ENCODE measurements at regions not wholly inside any gene's neighbourhood (a gene's known extent, or its start where the extent isn't known, plus 50 kb on each side); places are given as distances from the start of the nearest gene placed in this dataset.

DNA sequence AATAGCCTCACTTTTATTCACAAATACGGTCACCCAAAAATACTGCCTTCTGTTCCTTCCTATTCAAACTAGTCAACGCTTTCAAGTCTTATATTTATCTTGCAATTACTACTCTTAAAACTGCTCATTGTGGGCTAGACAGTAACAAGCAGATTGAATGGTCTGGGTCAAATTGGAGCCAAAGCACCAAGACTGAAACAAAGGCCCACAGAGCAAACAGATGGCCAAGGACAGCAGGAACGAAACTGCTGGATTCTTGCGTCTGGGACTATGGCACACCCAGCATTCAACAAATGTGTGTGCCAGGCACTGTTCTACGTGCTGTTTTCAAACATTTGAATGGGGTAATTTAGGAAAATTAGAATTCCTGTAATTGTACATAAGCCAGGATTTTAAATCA, 250.1 kb upstream of the PSMD7 start:
- Histone ChIP-seq H3K36me3 (no peaks in the 10 kb centered on the region), H3K9me3 (replicated peaks) (no peaks in the 10 kb centered on the region), H3K27ac (no peak overlapping the region), H3K27me3 (no peaks in the 10 kb centered on the region), H3K4me3 (no peak overlapping the region), H3K4me1 (no peaks in the 10 kb centered on the region)
- no peak for DNase-seq

DNA sequence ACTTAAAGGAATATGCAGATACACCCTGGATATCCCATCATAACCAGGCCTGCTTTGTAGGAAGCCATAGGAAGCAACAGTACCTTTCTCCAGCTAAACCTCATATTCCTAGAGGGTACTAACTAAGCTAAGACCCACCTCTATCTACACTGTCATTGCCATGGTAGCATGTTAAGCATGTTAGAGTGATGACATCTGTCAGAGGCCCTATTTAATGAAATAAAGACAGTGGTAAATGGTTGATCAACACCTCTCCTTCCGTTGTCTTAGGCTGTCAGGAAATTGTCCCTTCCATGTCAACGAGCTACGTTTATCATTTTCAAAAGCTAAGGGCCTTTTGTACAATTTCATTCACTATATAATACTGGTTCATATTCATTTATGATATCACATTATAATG, 251.1 kb upstream of the PSMD7 start:
- no peak for DNase-seq
- no peak overlapping the region for H3K4me3 ChIP-seq
- H3K36me3 ChIP-seq, result no peaks in the 10 kb centered on the region
- no peak overlapping the region for H3K27ac ChIP-seq
- H3K9me3 ChIP-seq (replicated peaks), result no peaks in the 10 kb centered on the region
- H3K4me1 ChIP-seq, result no peaks in the 10 kb centered on the region
- H3K27me3 ChIP-seq, result no peaks in the 10 kb centered on the region

DNA sequence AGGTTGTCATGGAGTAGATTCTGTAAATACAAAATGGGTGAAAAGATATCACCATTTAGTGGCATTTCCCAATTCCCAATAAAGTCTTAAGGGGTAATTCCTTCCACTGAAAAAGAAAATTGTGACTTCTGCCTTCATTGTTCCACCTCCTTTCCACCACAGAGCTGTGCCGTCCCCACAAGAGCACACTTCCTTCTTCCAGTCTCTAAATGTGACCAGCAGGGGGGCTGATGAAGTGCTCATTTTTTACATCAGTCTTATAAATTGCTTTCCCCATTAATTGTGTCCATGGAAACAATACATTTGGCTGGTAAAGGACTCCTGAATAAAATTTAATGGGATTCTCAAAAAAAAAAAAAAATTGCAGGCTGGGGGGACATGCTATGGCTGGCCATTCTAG, 260.8 kb upstream of the PSMD7 start:
- Histone ChIP-seq H3K27ac (no peak overlapping the region), H3K27me3 (no peaks in the 10 kb centered on the region), H3K36me3 (no peaks in the 10 kb centered on the region), H3K9me3 (replicated peaks) (no peaks in the 10 kb centered on the region), H3K4me3 (no peak overlapping the region), H3K4me1 (no peaks in the 10 kb centered on the region)
- DNase-seq, result peak; percentile 3 to 12

DNA sequence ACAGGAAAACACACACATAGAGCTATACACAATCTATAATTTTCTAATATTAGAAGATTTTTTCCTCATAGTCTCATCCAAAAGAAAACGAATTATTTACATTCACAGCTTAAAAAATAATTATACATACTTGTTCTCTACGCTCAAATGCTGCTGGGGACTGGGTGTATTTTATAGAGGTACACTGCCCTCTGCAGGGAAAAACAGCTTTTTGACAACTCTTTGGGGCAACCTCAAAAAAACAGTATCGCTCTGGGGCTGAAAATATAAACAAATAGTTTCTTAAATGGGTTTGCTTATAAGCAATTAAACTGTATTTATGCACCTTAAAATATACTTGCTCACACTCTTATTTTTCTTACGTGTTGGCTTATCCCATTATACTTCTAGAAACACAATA, 261.8 kb upstream of the PSMD7 start:
- peak; percentile 2 to 22 for DNase-seq
- Histone ChIP-seq H3K4me3 (no peak overlapping the region), H3K36me3 (no peaks in the 10 kb centered on the region), H3K27me3 (no peaks in the 10 kb centered on the region), H3K27ac (no peak overlapping the region), H3K4me1 (no peaks in the 10 kb centered on the region), H3K9me3 (replicated peaks) (no peaks in the 10 kb centered on the region)

DNA sequence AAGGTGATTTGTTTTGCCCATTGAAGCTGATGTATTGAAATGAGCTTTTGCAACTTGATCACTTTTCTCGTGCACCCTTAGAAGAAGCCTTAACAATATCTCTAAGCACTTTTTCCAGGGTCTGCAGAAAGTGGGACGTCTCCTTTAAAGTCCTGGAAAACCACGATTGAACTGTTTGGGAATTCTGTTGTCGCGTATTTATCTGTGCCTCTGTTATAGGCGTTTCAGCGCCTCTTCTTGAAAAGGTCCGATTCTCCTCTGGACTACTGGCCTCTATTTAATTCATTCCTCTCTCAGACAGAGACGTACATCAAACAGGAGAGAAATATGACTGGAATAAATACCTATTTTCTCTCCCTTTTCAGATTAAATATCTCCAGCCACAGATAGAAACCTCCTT, 262.4 kb upstream of the PSMD7 start:
- H3K4me1 ChIP-seq, result no peaks in the 10 kb centered on the region
- H3K27me3 ChIP-seq, result no peaks in the 10 kb centered on the region
- no peak overlapping the region for H3K4me3 ChIP-seq
- DNase-seq, result no peak
- H3K36me3 ChIP-seq, result no peaks in the 10 kb centered on the region
- no peaks in the 10 kb centered on the region for H3K9me3 ChIP-seq (replicated peaks)
- H3K27ac ChIP-seq, result no peak overlapping the region

DNA sequence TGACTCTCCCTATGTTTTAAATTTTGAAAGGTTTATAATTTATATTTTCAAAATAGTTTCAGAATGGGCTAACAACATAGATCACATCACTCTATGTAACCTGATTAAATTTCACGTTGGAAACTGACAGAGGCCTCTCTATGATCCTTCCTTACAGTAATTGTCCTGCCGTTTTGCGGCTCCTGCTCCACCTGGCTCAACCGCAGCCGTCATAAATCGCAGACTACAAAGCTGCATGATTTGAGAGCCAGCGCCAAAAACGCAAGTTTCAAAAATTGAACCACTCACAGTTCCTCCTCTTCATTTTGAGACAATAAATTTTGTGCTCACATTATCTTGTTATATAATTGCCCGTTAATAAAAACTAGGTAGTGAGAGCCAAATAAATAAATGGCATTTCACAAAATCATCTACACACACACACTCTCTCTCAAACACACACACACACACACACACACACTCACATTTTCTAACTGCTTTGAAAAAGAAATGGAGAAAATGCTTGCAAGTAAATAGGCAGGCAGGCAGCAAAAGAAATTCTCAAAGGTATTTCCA, 263.1 kb upstream of the PSMD7 start:
- peak in 1 of 2 experiments; percentile 1 for DNase-seq
- H3K36me3 ChIP-seq, result no peaks in the 10 kb centered on the region
- no peaks in the 10 kb centered on the region for H3K9me3 ChIP-seq (replicated peaks)
- no peaks in the 10 kb centered on the region for H3K4me1 ChIP-seq
- no peak overlapping the region for H3K27ac ChIP-seq
- no peak overlapping the region for H3K4me3 ChIP-seq
- H3K27me3 ChIP-seq, result no peaks in the 10 kb centered on the region

DNA sequence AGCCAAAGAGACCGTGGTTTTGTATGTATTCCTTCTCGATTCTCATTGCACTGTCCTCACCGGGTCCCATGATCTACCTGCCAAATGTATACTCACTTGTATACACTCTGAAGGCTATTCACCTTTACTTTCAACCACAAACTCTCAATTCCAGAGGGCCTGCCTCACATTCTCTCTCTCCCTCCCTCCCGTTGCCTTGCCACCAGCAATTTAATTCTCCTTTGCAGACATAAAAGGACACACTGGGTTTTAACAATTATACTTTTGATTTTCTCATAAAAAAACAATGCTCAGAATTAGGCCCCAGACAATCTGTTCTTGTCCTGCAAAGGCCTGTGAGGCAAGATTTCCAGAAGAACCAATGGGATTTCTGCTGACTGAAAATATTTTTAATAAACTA, 265.1 kb upstream of the PSMD7 start:
- H3K27me3 ChIP-seq, result no peaks in the 10 kb centered on the region
- no peaks in the 10 kb centered on the region for H3K9me3 ChIP-seq (replicated peaks)
- no peak for DNase-seq
- no peaks in the 10 kb centered on the region for H3K4me1 ChIP-seq
- H3K27ac ChIP-seq, result no peak overlapping the region
- no peak overlapping the region for H3K4me3 ChIP-seq
- no peaks in the 10 kb centered on the region for H3K36me3 ChIP-seq

DNA sequence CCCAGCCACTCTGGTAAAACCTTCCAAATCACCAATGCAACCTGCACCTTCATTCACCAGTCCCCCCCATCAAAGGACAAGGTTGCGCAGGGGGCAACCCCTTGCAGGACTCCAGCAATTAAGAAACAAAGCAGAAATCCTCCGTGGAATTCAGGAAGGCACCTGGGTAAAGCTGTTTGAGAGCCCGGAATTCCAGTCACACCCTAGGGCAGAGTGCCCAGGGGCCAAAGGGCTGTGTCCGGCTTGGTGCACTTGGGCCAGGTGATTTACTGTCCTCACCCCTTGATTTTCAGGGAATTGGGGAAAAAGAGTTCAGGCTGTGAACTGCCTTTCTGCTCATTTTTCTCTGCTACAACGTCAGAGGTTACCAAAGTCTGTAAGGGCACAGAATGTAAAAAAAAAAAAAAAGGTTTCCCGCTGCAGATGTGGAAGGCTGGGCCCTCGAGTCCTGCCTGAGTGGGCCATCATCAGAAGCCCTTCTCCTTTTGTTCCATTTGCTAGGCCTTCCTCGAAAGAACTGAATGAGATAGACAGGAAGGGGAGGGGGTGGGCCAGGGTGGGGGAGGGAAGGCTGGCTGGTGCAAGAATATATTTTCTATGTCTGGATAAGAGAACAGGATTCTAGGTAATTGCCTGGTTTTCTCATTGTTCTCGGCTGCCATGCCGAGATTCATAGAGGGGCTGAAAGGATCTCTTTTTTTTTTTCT, 266.5 kb upstream of the PSMD7 start:
- Histone ChIP-seq H3K27ac (no peak overlapping the region), H3K9me3 (replicated peaks) (no peaks in the 10 kb centered on the region)

DNA sequence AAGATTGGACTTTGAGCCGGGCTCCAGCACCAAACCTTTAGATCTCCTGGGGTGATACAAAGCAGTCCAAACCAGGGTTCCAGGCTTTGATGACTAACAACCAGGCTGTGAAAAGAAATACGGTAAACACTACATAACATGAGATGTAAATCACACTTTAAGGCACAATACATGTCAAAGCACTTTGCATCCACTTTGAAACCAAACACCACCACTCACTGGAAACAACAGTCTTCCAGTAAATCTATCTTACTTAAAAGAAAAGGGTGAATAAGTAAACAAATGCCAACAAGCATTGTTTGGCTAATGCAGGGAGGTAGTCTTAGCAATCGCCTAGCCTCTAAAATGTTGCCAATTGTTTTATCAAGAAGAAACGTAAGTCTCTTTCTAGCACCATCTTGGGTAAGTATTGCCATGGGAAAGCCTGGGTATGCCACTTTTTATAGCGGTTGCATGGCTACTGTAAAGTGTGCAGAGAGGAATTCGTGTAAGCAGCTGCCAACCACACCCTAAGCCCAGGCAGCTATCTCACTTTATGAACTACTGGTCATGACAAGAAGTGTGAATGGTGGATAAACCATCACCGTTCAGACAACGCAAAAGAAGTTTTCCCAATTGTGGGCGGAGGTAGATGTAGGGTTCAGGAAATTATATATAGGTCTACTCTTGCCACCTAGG, 267.4 kb upstream of the PSMD7 start:
- no peaks in the 10 kb centered on the region for H3K9me3 ChIP-seq (replicated peaks)
- H3K27ac ChIP-seq, result no peak overlapping the region
- DNase-seq, result no peak
- H3K27me3 ChIP-seq, result no peaks in the 10 kb centered on the region
- no peaks in the 10 kb centered on the region for H3K36me3 ChIP-seq
- H3K4me3 ChIP-seq, result no peak overlapping the region
- no peaks in the 10 kb centered on the region for H3K4me1 ChIP-seq

More for the DNA sequence above, 266.5 kb upstream of the PSMD7 start:
- Histone ChIP-seq H3K27me3 (no peaks in the 10 kb centered on the region), H3K36me3 (no peaks in the 10 kb centered on the region), H3K4me1 (no peaks in the 10 kb centered on the region), H3K4me3 (no peak overlapping the region)
- DNase-seq, result no peak

DNA sequence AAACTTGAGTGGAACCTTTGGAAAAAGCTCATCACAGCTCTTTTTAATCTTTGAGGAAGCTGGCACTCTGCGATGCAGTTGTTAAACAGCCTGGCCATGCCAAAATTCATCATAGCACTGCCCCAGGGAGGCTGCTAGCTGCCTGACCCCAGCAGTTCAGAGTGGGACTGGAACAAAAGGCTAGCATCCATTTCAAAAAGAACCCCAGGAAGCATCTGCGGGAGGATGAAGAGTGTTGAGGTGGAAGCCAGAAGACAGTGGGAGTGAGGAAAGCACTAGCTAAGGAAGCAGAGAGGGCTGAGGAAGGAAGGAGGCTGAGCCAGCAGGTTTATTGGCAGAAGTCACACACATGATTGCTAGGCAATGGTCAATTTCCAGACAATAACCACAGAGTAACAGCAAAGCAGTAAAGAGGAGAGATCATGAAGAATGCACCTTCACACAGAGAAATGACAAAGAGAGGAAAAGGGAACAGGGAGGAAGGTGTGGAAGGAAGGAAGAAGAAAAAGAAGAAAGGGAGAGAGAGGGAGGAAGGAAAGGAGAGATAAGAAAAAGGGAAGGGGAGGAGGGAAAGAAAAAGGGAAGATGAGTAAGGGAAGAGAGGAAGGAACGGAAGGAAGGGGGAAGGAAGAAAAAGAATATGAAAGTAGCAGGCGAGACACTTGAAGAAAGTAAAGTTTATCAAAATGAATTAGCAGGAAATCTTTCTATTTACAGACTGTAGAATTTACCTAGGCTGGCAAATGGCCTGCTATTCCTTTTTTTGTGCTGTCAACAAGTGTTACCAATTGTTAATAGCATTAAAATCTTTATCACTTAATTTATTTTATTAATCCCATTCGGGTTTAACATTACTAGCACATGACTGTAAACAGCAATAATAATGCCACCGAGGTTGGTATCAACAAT, 270.0 kb upstream of the PSMD7 start:
- H3K27me3 ChIP-seq, result no peaks in the 10 kb centered on the region
- no peak for DNase-seq
- H3K4me1 ChIP-seq, result no peaks in the 10 kb centered on the region
- H3K27ac ChIP-seq, result no peak overlapping the region
- H3K4me3 ChIP-seq, result no peak overlapping the region
- H3K36me3 ChIP-seq, result no peaks in the 10 kb centered on the region
- no peaks in the 10 kb centered on the region for H3K9me3 ChIP-seq (replicated peaks)

DNA sequence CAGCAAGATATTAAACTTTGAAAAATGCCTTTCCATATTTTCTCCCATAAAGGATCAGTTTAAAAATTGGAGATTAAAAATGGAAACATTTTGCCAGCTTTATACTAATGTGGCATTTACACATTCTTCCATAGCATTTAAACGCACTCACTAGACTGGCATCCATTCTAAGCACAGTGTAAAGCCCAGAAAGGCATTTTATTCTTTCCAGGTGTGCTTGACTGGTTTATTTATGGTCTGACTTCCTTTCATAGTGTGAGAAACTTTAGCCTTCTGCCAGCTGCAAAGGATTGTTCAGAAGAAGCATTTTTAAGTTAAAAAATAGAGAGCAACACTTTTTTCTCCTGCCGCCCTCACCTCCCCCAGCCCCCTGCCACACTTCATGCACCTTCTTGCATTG, 271.7 kb upstream of the PSMD7 start:
- H3K9me3 ChIP-seq (replicated peaks), result no peaks in the 10 kb centered on the region
- no peaks in the 10 kb centered on the region for H3K4me1 ChIP-seq
- no peaks in the 10 kb centered on the region for H3K36me3 ChIP-seq
- DNase-seq, result no peak
- no peak overlapping the region for H3K4me3 ChIP-seq
- no peaks in the 10 kb centered on the region for H3K27me3 ChIP-seq
- H3K27ac ChIP-seq, result no peak overlapping the region

DNA sequence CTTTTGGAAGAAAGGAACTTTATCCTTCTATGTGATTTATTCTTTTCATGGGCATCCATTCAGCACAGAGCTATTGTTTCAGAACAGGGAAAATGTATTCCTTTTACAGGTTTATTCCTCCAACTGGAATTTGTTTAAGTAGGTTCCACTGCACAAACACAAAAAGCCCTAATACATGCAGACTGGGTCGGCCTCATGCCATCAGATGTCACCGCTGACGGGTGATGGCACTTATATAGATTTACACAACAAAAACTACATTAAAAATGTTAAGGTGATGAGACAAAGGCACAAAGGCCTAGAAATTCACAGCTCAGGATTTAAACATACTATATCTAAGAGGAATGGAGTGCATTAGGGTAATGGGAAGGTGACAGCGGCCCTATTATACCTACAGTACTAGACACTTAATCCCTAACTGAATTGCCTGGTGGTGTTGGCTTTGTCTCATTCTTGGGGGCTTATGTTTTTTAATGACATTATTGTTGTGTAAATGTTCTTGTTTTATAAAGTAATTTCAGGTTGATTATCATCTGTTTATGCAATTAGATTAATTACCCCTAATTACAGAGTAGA, 276.4 kb upstream of the PSMD7 start:
- Histone ChIP-seq H3K9me3 (replicated peaks) (no peaks in the 10 kb centered on the region), H3K27me3 (no peaks in the 10 kb centered on the region), H3K4me1 (no peaks in the 10 kb centered on the region), H3K36me3 (no peaks in the 10 kb centered on the region), H3K27ac (no peak overlapping the region), H3K4me3 (no peak overlapping the region)
- DNase-seq, result no peak

DNA sequence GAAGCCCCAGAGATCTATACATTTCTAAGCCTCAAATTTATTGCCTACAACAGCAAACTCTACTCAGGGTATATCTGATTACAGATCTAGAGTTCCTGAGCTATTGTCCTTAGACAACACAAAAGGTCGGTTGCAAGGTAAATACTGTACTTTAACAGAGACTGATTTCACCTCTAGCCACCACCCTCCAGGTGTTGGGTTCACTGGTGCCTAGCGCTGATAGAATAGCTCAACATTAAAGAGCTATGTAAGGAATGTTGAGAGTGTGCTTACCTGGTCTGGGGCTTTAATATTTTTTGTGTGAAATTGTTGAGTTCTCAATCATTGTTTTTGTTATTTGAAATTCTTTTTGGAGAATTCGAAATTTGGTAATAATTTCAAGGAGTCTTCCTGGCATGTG, 277.0 kb upstream of the PSMD7 start:
- Histone ChIP-seq H3K4me1 (no peaks in the 10 kb centered on the region), H3K4me3 (no peak overlapping the region), H3K9me3 (replicated peaks) (no peaks in the 10 kb centered on the region), H3K27ac (no peak overlapping the region), H3K36me3 (no peaks in the 10 kb centered on the region), H3K27me3 (no peaks in the 10 kb centered on the region)
- DNase-seq, result no peak

DNA sequence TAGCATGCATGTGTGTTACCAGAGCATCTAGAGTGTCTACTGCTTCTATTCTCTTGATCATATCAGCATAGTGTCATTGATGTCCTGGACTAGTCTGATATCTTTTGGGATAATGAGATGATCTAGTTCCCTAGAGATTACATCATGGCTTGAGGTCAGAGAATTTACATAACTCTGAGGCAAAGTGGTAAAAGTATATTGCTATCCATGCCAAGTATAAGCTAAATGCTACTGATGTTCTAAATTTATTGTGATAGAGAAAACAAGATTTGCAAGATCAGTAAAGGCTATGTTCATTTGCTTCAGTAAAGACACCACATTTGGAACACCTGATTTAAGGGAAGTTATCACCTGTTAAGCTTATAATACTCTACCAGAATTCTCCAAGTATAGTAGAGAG, 280.7 kb upstream of the PSMD7 start:
- H3K27me3 ChIP-seq, result no peaks in the 10 kb centered on the region
- no peak for DNase-seq

DNA sequence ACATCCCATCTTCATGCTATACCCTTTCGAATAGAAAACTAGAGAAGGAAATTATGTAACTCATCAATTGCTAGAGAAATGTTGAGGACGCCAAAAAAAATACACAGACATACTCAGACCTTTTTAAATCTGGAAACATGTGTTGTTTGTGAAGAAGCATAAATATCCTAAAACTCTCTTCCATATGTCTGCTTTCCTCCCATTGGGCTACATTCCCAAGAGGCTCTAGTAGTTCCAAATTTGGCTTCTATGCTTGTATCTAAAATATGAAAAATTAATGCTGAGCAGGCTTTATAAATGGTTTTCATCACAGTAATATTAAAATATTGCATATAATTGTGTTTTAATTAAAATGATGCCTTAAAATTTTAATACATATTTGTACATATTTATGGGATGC, 297.9 kb upstream of the PSMD7 start:
- Histone ChIP-seq H3K4me3 (no peak overlapping the region), H3K27me3 (no peaks in the 10 kb centered on the region), H3K4me1 (no peaks in the 10 kb centered on the region), H3K9me3 (replicated peaks) (no peaks in the 10 kb centered on the region), H3K27ac (no peak overlapping the region), H3K36me3 (no peaks in the 10 kb centered on the region)
- DNase-seq, result no peak

More for the DNA sequence above, 280.7 kb upstream of the PSMD7 start:
- Histone ChIP-seq H3K36me3 (no peaks in the 10 kb centered on the region), H3K27ac (no peak overlapping the region), H3K9me3 (replicated peaks) (no peaks in the 10 kb centered on the region), H3K4me3 (no peak overlapping the region), H3K4me1 (no peaks in the 10 kb centered on the region)

All from SJCRH30 (cell line).